ENCODE measurements at regions not wholly inside any gene's neighbourhood (a gene's known extent, or its start where the extent isn't known, plus 50 kb on each side); places are given as distances from the start of the nearest gene placed in this dataset.

- no peaks in the 10 kb centered on the region for H3K27me3 ChIP-seq
- no peak for DNase-seq (ENCODE audit: extremely low spot score in 2 of 2)
Observed at GRCh38 chrX:69046996-69047490, 118.2 kb downstream of the PJA1 start.

GRCh38 chrX:69045616-69046345 lies 119.5 kb downstream of the PJA1 start:
- peak in 1 of 2 donors; percentile 40 for DNase-seq (ENCODE audit: extremely low spot score in 2 of 2)
- TF ChIP-seq POLR2AphosphoS5 (IDR thresholded peaks at IDR 0.05; ENCODE audit: insufficient read depth in 1 of 2, low read depth in 1 of 2) (no peak), POLR2A (IDR thresholded peaks at IDR 0.05) (no peak), CTCF (IDR thresholded peaks at IDR 0.05) (no peak)

More at GRCh38 chrX:69046996-69047490, 118.2 kb downstream of the PJA1 start:
- H3K27ac ChIP-seq: no peak overlapping the region
- H3K9me3 ChIP-seq: no peaks in the 10 kb centered on the region
- no peaks in the 10 kb centered on the region for H3K4me1 ChIP-seq
- intact Hi-C loops (cut with DNase I): no loop called here
- TF ChIP-seq CTCF (IDR thresholded peaks at IDR 0.05): no peak
- TF ChIP-seq POLR2AphosphoS5 (IDR thresholded peaks at IDR 0.05; ENCODE audit: insufficient read depth in 1 of 2, low read depth in 1 of 2): no peak
- H3K36me3 ChIP-seq: no peaks in the 10 kb centered on the region
- H3K4me3 ChIP-seq: no peak overlapping the region

DNA sequence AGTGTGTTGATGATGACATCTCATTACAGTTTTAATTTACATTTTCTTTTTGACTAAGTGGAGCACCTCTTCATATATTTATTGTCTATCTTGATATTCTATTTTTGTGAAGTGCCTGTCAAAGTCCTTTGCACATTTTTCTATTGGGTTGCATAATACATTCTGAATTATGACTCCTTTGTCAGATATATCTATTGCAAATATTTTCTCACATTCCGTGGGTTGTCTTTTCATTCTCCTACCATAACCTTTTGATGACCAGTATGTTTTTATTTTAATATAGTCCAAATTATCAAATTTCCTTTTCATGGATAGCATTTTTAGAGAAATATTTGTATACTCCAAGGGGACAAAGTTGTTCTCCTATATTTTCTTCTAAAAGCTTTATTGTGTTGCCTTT lies 126.4 kb downstream of the PJA1 start:
- Histone ChIP-seq H3K9me3 (no peaks in the 10 kb centered on the region), H3K4me3 (no peak overlapping the region), H3K27ac (no peak overlapping the region), H3K27me3 (no peaks in the 10 kb centered on the region), H3K36me3 (no peaks in the 10 kb centered on the region), H3K4me1 (no peaks in the 10 kb centered on the region)
- DNase-seq (ENCODE audit: extremely low spot score in 2 of 2): no peak
- intact Hi-C loops (cut with DNase I): no loop called here
- TF ChIP-seq POLR2AphosphoS5 (IDR thresholded peaks at IDR 0.05; ENCODE audit: insufficient read depth in 1 of 2, low read depth in 1 of 2): no peak
- TF ChIP-seq CTCF (IDR thresholded peaks at IDR 0.05): no peak
- TF ChIP-seq POLR2A (IDR thresholded peaks at IDR 0.05): no peak

More at GRCh38 chrX:69045616-69046345, 119.5 kb downstream of the PJA1 start:
- intact Hi-C loops (cut with DNase I): no loop called here
- Histone ChIP-seq H3K9me3 (no peaks in the 10 kb centered on the region), H3K27ac (no peak overlapping the region), H3K4me1 (no peaks in the 10 kb centered on the region), H3K4me3 (no peak overlapping the region), H3K36me3 (no peaks in the 10 kb centered on the region), H3K27me3 (no peaks in the 10 kb centered on the region)

DNA sequence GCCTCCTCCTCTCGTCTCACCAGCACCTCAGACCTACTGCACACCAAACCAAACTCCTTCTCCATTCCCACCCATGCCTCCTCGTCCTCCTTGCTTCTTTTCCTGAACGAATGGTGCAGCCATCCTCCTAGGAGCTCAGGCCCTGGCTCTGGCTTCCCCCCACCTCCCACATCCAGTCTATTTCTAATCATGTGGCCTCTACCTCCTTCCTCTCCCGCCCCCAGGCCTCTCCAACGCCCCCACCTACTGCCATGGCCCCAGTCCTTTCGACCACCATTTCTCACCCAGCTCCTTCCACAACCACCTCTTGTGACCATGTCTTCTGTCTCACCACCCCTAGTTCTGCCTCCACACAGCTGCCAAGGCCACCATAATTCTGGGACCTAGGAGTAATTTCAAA lies 127.1 kb downstream of the PJA1 start:
- Histone ChIP-seq H3K27me3 (no peaks in the 10 kb centered on the region), H3K4me3 (no peak overlapping the region), H3K36me3 (no peaks in the 10 kb centered on the region), H3K4me1 (no peaks in the 10 kb centered on the region), H3K9me3 (no peaks in the 10 kb centered on the region), H3K27ac (no peak overlapping the region)
- DNase-seq (ENCODE audit: extremely low spot score in 2 of 2): peak; percentile 77
- TF ChIP-seq POLR2A (IDR thresholded peaks at IDR 0.05) (no peak), CTCF (IDR thresholded peaks at IDR 0.05) (no peak)
- intact Hi-C loops (cut with DNase I): no loop called here

GRCh38 chrX:69037786-69038185 lies 127.5 kb downstream of the PJA1 start:
- no peak overlapping the region for H3K4me3 ChIP-seq
- no peaks in the 10 kb centered on the region for H3K36me3 ChIP-seq
- no peaks in the 10 kb centered on the region for H3K4me1 ChIP-seq
- no peaks in the 10 kb centered on the region for H3K9me3 ChIP-seq
- H3K27ac ChIP-seq: no peak overlapping the region
- TF ChIP-seq POLR2AphosphoS5 (IDR thresholded peaks at IDR 0.05; ENCODE audit: insufficient read depth in 1 of 2, low read depth in 1 of 2) (no peak), CTCF (IDR thresholded peaks at IDR 0.05) (no peak), POLR2A (IDR thresholded peaks at IDR 0.05) (no peak)
- peak; percentile 49 to 62 for DNase-seq (ENCODE audit: extremely low spot score in 2 of 2)
- no peaks in the 10 kb centered on the region for H3K27me3 ChIP-seq
- intact Hi-C loops (cut with DNase I): no loop called here
